CD14-positive monocyte (primary cell): ENCODE measurements at regions not wholly inside any gene's neighbourhood (a gene's known extent, or its start where the extent isn't known, plus 50 kb on each side); places are given as distances from the start of the nearest gene placed in this dataset.
"Not testable (repeated sequence)": the region's sequence is repeated elsewhere in the genome, so short reads cannot be mapped to it uniquely, and the experiment has no call there.

Experiments
- DNase-seq, 3 donors: peaks; one replicate each; pipeline ENCODE4 v3.0.0-alpha.2; 2011 to 2022
- H2AFZ ChIP-seq: 2 replicates; pipeline ENCODE4 v1.6.0; 2012; ENCODE audit warnings: mild to moderate bottlenecking, low read depth, low read length, inconsistent platforms; ENCODE audit not compliant: insufficient read depth, poor library complexity, severe bottlenecking
- H3K27ac ChIP-seq, 2 donors: 1 replicate in 1 of 2; 2 replicates in 1 of 2; pipeline ENCODE4 v1.5.1; 2012 to 2013; ENCODE audit warnings: low read length in 2 of 2, control low read depth in 1 of 2, inconsistent platforms in 1 of 2, low read depth in 1 of 2, mild to moderate bottlenecking in 1 of 2
- H3K27me3 ChIP-seq, 2 donors: one replicate each; pipeline versions ENCODE4 v1.6.0 to v1.6.1; 2011 to 2013; ENCODE audit warnings: low read length in 2 of 2; ENCODE audit not compliant: control insufficient read depth in 2 of 2, insufficient read depth in 2 of 2
- H3K36me3 ChIP-seq, 2 donors: replicated peaks in 1 of 2; 1 replicate in 1 of 2; 2 replicates in 1 of 2; pipeline versions ENCODE4 v1.5.1 to v1.6.1; 2012 to 2013; ENCODE audit warnings: low read length in 2 of 2, control low read depth in 1 of 2, inconsistent platforms in 1 of 2, mild to moderate bottlenecking in 1 of 2; ENCODE audit not compliant: insufficient read depth in 2 of 2, control insufficient read depth in 1 of 2
- H3K4me1 ChIP-seq, 2 donors: 1 replicate in 1 of 2; 2 replicates in 1 of 2; pipeline versions ENCODE4 v1.5.1 to v1.6.1; 2012 to 2013; ENCODE audit warnings: low read length in 2 of 2, control low read depth in 1 of 2, inconsistent platforms in 1 of 2, mild to moderate bottlenecking in 1 of 2, moderate library complexity in 1 of 2; ENCODE audit not compliant: insufficient read depth in 2 of 2, control insufficient read depth in 1 of 2
- H3K4me2 ChIP-seq: replicated peaks from 2 replicates; pipeline ENCODE3; 2012; ENCODE audit warnings: low read length, moderate library complexity, mild to moderate bottlenecking; ENCODE audit not compliant: poor library complexity, severe bottlenecking; ENCODE audit errors: extremely low read depth
- H3K4me3 ChIP-seq, 3 experiments: fragments of 200-600 bp in 1 of 3; sonication (generic) in 1 of 3; replicated peaks in 1 of 3; 1 replicate in 2 of 3; 2 replicates in 1 of 3; pipeline ENCODE4 v1.5.1; 2011 to 2013; ENCODE audit warnings: low read length in 3 of 3, mild to moderate bottlenecking in 3 of 3, control low read depth in 2 of 3, low read depth in 2 of 3, inconsistent platforms in 1 of 3, moderate library complexity in 1 of 3
- H3K79me2 ChIP-seq: 2 replicates; pipeline ENCODE4 v1.6.0; 2012; ENCODE audit warnings: mild to moderate bottlenecking, control low read depth, inconsistent platforms, low read length, moderate library complexity; ENCODE audit not compliant: insufficient read depth
- H3K9ac ChIP-seq: 2 replicates; pipeline ENCODE4 v1.6.0; 2017; ENCODE audit warnings: low read length, mild to moderate bottlenecking; ENCODE audit not compliant: insufficient read depth, poor library complexity, severe bottlenecking
- H3K9me3 ChIP-seq, 2 donors: replicated peaks in 1 of 2; 1 replicate in 1 of 2; 2 replicates in 1 of 2; pipeline versions ENCODE4 v1.5.1 to v1.6.1; 2012 to 2013; ENCODE audit warnings: low read length in 2 of 2, control low read depth in 1 of 2; ENCODE audit not compliant: control insufficient read depth in 1 of 2, insufficient read depth in 1 of 2
- H4K20me1 ChIP-seq: 2 replicates; pipeline ENCODE4 v1.6.0; 2012; ENCODE audit warnings: mild to moderate bottlenecking, low read length, control low read depth, moderate library complexity; ENCODE audit not compliant: insufficient read depth
- H3K27ac Mint-ChIP-seq, 7 donors: one replicate each; pipeline ENCODE4 v1.8.0; 2020; ENCODE audit warnings: mild to moderate bottlenecking in 7 of 7, mixed read lengths in 7 of 7, moderate library complexity in 6 of 7, inconsistent platforms in 2 of 7
- H3K27me3 Mint-ChIP-seq, 3 donors: one replicate each; pipeline ENCODE4 v1.8.0; 2021 to 2022; ENCODE audit warnings: low read depth in 3 of 3, mild to moderate bottlenecking in 3 of 3, mixed read lengths in 3 of 3, moderate library complexity in 3 of 3, inconsistent platforms in 1 of 3
- H3K36me3 Mint-ChIP-seq, 2 donors: one replicate each; pipeline ENCODE4 v1.8.0; 2020; ENCODE audit warnings: mixed read lengths in 2 of 2, inconsistent platforms in 1 of 2, mild to moderate bottlenecking in 1 of 2
- H3K4me1 Mint-ChIP-seq: one replicate; pipeline ENCODE4 v1.8.0; 2020; ENCODE audit warnings: mild to moderate bottlenecking, mixed read lengths
- H3K4me3 Mint-ChIP-seq, 2 donors: one replicate each; pipeline ENCODE4 v1.8.0; 2020; ENCODE audit warnings: mild to moderate bottlenecking in 2 of 2, mixed read lengths in 2 of 2, moderate library complexity in 1 of 2
- H3K9me3 Mint-ChIP-seq, 7 donors: one replicate each; pipeline ENCODE4 v1.8.0; 2020 to 2022; ENCODE audit warnings: mixed read lengths in 7 of 7, mild to moderate bottlenecking in 6 of 7, moderate library complexity in 6 of 7, inconsistent platforms in 2 of 7
- CTCF ChIP-seq: fragments of 200-600 bp; IDR thresholded peaks from one replicate; pipeline ENCODE4 v1.8.0; 2022; ENCODE audit warnings: antibody characterized with exemption, mild to moderate bottlenecking
- WGBS: methylation state at CpG from one replicate; pipeline ENCODE4 v1.1.5; 2013; ENCODE audit warnings: missing lambda C conversion rate; ENCODE audit not compliant: insufficient coverage; 5-methylcytosine and 5-hydroxymethylcytosine counted together
- intact Hi-C, 2 donors: fragments of 100-400 bp; cut with micrococcal nuclease; formaldehyde crosslinking; loops; one replicate each; pipeline versions ENCODE4 v1.15.0 to v1.15.1; 2023

GRCh38 chrX:74107666-74108065, 196.3 kb upstream of the ZCCHC13 start:
- TF ChIP-seq CTCF: no peak
- no peaks in the 10 kb centered on the region for H3K4me1 ChIP-seq

DNA sequence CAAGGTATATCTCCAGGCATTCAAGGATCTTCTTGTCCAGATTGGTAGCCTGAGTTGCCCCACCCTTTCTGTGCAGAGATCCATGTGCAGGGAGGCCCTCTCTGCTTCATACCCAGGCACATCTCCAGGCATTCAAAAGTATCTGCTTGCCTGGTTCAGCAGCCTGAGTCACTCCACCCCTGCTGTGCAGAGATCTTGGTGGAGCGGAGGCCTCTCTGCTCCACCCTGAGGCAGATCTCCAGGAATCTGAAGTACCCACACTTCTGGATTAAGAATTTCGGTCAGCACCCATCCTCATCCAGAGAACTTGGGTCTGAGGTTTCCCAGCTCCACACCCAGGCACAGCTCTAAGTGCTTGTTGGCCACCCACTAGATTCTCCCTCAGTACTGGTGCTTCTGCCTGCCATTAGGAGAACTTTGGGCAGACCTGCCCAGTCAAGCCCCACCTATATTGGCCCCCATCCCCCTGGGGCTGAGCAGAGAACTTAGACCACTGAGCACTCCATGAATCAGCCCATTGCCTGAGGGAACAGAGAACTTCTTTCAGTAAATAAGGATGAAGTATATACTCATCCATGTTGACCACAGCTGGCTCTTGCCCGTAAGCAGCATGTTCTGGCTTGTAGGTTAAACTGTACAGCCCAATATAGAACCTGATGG, 199.5 kb upstream of the ZCCHC13 start:
- Histone ChIP-seq H3K4me3 (no peak overlapping the region), H3K27me3 (no peaks in the 10 kb centered on the region), H3K4me1 (no peaks in the 10 kb centered on the region), H3K36me3 (no peaks in the 10 kb centered on the region), H3K9ac (no peak overlapping the region), H4K20me1 (no peaks in the 10 kb centered on the region), H3K27ac (no peak overlapping the region), H2AFZ (no peak overlapping the region), H3K4me2 (no peak overlapping the region), H3K9me3 (peaks cover 18 to 20% of the 10 kb centered on the region in 2 donors), H3K79me2 (no peaks in the 10 kb centered on the region)
- Mint-ChIP-seq H3K9me3 (peaks cover 5 to 39% (median 28%) of the 10 kb centered on the region in 7 donors), H3K4me3 (no peak overlapping the region), H3K27me3 (peaks cover 0 to under 1% (median 0%) of the 10 kb centered on the region in 3 donors), H3K27ac (no peak overlapping the region), H3K36me3 (no peaks in the 10 kb centered on the region), H3K4me1 (no peaks in the 10 kb centered on the region)
- DNase-seq: no peak
- TF ChIP-seq CTCF: no peak
- intact Hi-C loops: no loop called here
- 100% methylated on average over 1 of the region's 3 CpGs for WGBS

More at GRCh38 chrX:74107666-74108065, 196.3 kb upstream of the ZCCHC13 start:
- Histone ChIP-seq H2AFZ (no peak overlapping the region), H3K79me2 (no peaks in the 10 kb centered on the region), H3K27ac (no peak overlapping the region), H3K9ac (no peak overlapping the region), H4K20me1 (no peaks in the 10 kb centered on the region), H3K36me3 (no peaks in the 10 kb centered on the region), H3K9me3 (peaks cover 10 to 15% of the 10 kb centered on the region in 2 donors), H3K27me3 (no peaks in the 10 kb centered on the region), H3K4me2 (no peak overlapping the region), H3K4me3 (no peak overlapping the region)
- Mint-ChIP-seq H3K4me3 (no peak overlapping the region), H3K27me3 (peaks cover 0 to 7% (median 2%) of the 10 kb centered on the region in 3 donors), H3K27ac (no peak overlapping the region), H3K36me3 (no peaks in the 10 kb centered on the region), H3K4me1 (no peaks in the 10 kb centered on the region), H3K9me3 (peaks cover 0 to 23% (median 17%) of the 10 kb centered on the region in 7 donors)
- no peak for DNase-seq
- intact Hi-C loops: no loop called here

GRCh38 chrX:74098407-74098806, 205.6 kb upstream of the ZCCHC13 start:
- intact Hi-C loops, H3K4me3 Mint-ChIP-seq: not testable (repeated sequence)
- no CpG with 5 or more reads among the region's 31 CpGs for WGBS

More at GRCh38 chrX:74098407-74098806, 205.6 kb upstream of the ZCCHC13 start:
- H3K27ac Mint-ChIP-seq, H3K4me3 ChIP-seq, DNase-seq, H3K27me3 ChIP-seq, H3K4me1 ChIP-seq, H3K79me2 ChIP-seq, H3K27me3 Mint-ChIP-seq, H3K4me2 ChIP-seq, H3K4me1 Mint-ChIP-seq, H4K20me1 ChIP-seq, H2AFZ ChIP-seq, H3K36me3 ChIP-seq, H3K27ac ChIP-seq, H3K36me3 Mint-ChIP-seq, H3K9ac ChIP-seq: not testable (repeated sequence)
- H3K9me3 ChIP-seq: peaks cover 10 to 11% of the 10 kb centered on the region in 2 donors
- H3K9me3 Mint-ChIP-seq: peaks cover 8 to 40% (median 25%) of the 10 kb centered on the region in 7 donors
